PC-3 (cell line): ENCODE measurements at regions not wholly inside any gene's neighbourhood (a gene's known extent, or its start where the extent isn't known, plus 50 kb on each side); places are given as distances from the start of the nearest gene placed in this dataset.

ENCODE experiments used
- ATAC-seq: fragments of 200-7000 bp; cut with Tn5 transposase; 2 replicates; pipeline ENCODE4 v1.9.1; 2020; ENCODE audit warnings: mild to moderate bottlenecking, moderate library complexity
- BruUV-seq: library from RNA; stranded (reverse); fragments of 400-500 nt; replicated peaks from 2 replicates; lab custom pipeline; 2021; lab: Mats Ljungman, UMichigan
- CTCF ChIA-PET: fragments of 300-600 bp; sonication (Branson Sonifier 250); formaldehyde crosslinking; loops from one replicate; lab custom pipeline; 2022; ENCODE audit warnings: antibody characterized with exemption; lab: Charles Lee
- POLR2A ChIA-PET: fragments of 300-600 bp; sonication (Branson Sonifier 250); formaldehyde crosslinking; loops from one replicate; lab custom pipeline; 2022; ENCODE audit warnings: antibody characterized with exemption; ENCODE audit not compliant: unreplicated experiment; lab: Charles Lee
- DNase-seq: peaks from one replicate; pipeline ENCODE4 v3.0.0-alpha.2; 2015
- H2AFZ ChIP-seq: fragments of 300-600 bp; sonication (generic); 2 replicates; pipeline ENCODE4 v1.6.0; 2016; ENCODE audit warnings: antibody characterized with exemption, low read length
- H3F3A ChIP-seq: fragments of 300-600 bp; sonication (generic); one replicate; pipeline ENCODE4 v1.6.0; 2017; ENCODE audit warnings: antibody characterized with exemption, low read length, control low read depth, mild to moderate bottlenecking; ENCODE audit not compliant: unreplicated experiment
- H3K27ac ChIP-seq: fragments of 300-600 bp; sonication (generic); 2 replicates; pipeline ENCODE4 v1.5.1; 2016; ENCODE audit warnings: mild to moderate bottlenecking, low read length
- H3K27me3 ChIP-seq: fragments of 300-600 bp; sonication (generic); 2 replicates; pipeline ENCODE4 v1.6.1; 2016; ENCODE audit warnings: low read length, mixed read lengths
- H3K36me3 ChIP-seq: fragments of 300-600 bp; sonication (generic); 2 replicates; pipeline ENCODE4 v1.6.1; 2016; ENCODE audit warnings: low read depth, mixed run types, low read length, mixed read lengths
- H3K4me1 ChIP-seq: fragments of 300-600 bp; sonication (generic); 2 replicates; pipeline ENCODE4 v1.5.1; 2016; ENCODE audit warnings: low read length; ENCODE audit not compliant: insufficient read depth
- H3K4me2 ChIP-seq: fragments of 300-600 bp; sonication (generic); 2 replicates; pipeline ENCODE4 v1.6.0; 2016; ENCODE audit warnings: low read length
- H3K4me3 ChIP-seq: fragments of 300-600 bp; sonication (generic); 2 replicates; pipeline ENCODE4 v1.5.1; 2016; ENCODE audit warnings: mild to moderate bottlenecking, low read length, mixed read lengths
- H3K79me2 ChIP-seq: fragments of 300-600 bp; sonication (generic); 2 replicates; pipeline ENCODE4 v1.6.1; 2017; ENCODE audit warnings: low read length, mixed read lengths
- H3K9ac ChIP-seq: fragments of 300-600 bp; sonication (generic); 2 replicates; pipeline ENCODE4 v1.6.0; 2016; ENCODE audit warnings: mild to moderate bottlenecking, low read length
- H3K9me2 ChIP-seq: fragments of 300-600 bp; sonication (generic); replicated peaks from 2 replicates; pipeline ENCODE4 v1.6.1; 2016; ENCODE audit warnings: mixed run types, low read length, mixed read lengths
- H3K9me3 ChIP-seq: fragments of 300-600 bp; sonication (generic); 2 replicates; pipeline ENCODE4 v1.6.1; 2016; ENCODE audit warnings: low read length, mixed read lengths
- H4K20me1 ChIP-seq: fragments of 300-600 bp; sonication (generic); 2 replicates; pipeline ENCODE4 v1.6.1; 2016; ENCODE audit warnings: low read length, mixed read lengths
- EZH2 ChIP-seq: fragments of 300-600 bp; sonication (generic); IDR thresholded peaks from one replicate; pipeline ENCODE4 v1.6.1; 2017; ENCODE audit warnings: antibody characterized with exemption, mild to moderate bottlenecking, low read length; ENCODE audit not compliant: unreplicated experiment
- EZH2phosphoT487 ChIP-seq: fragments of 300-600 bp; sonication (generic); IDR thresholded peaks from 2 replicates; pipeline ENCODE4 v1.6.1; 2018; ENCODE audit warnings: mild to moderate bottlenecking, antibody characterized with exemption, low read length, borderline replicate concordance
- intact Hi-C: fragments of 100-400 bp; cut with micrococcal nuclease; formaldehyde crosslinking; loops from 2 replicates; pipeline ENCODE4 v1.9.0; 2023
- TF ChIP-seq, protein P1 (sequence below): fragments of 300-600 bp; sonication (generic); conservative IDR thresholded peaks from 2 replicates; pipeline ENCODE4 v1.5.1; 2017; ENCODE audit warnings: antibody characterized with exemption, low read depth, mild to moderate bottlenecking, low read length

DNA sequence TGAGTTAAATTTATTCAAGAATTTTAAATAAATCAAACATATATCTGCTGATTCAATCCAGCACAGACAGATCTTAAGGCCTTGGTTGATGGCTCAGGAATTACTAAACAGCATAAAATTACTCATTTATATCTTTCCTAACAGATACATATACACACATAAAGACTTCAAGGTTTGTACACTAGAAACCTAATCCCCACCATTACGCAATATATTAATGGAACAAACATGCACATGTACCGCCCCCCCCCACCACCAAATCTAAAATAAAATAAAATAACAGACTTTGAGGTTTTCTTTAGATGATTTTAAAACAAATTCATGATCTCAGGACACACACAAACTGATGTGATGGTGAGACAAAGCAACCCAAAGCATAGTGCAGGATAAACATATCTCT lies 333.9 kb upstream of the DDX53 start:
- no peaks in the 10 kb centered on the region for H3K9me2 ChIP-seq
- peaks cover 14% of the 10 kb centered on the region for H3K4me1 ChIP-seq
- no peak overlapping the region for H3K9ac ChIP-seq
- H3F3A ChIP-seq: no peaks in the 10 kb centered on the region
- H3K27ac ChIP-seq: no peak overlapping the region
- ChIA-PET CTCF (no interaction called here), POLR2A (no interaction called here)
- no peaks in the 10 kb centered on the region for H3K36me3 ChIP-seq
- H3K9me3 ChIP-seq: no peaks in the 10 kb centered on the region
- H4K20me1 ChIP-seq: no peaks in the 10 kb centered on the region
- no peak overlapping the region for H3K4me2 ChIP-seq
- H2AFZ ChIP-seq: no peak overlapping the region
- no peak for DNase-seq
- TF ChIP-seq, protein P1, sequence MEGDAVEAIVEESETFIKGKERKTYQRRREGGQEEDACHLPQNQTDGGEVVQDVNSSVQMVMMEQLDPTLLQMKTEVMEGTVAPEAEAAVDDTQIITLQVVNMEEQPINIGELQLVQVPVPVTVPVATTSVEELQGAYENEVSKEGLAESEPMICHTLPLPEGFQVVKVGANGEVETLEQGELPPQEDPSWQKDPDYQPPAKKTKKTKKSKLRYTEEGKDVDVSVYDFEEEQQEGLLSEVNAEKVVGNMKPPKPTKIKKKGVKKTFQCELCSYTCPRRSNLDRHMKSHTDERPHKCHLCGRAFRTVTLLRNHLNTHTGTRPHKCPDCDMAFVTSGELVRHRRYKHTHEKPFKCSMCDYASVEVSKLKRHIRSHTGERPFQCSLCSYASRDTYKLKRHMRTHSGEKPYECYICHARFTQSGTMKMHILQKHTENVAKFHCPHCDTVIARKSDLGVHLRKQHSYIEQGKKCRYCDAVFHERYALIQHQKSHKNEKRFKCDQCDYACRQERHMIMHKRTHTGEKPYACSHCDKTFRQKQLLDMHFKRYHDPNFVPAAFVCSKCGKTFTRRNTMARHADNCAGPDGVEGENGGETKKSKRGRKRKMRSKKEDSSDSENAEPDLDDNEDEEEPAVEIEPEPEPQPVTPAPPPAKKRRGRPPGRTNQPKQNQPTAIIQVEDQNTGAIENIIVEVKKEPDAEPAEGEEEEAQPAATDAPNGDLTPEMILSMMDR: no peak
- TF ChIP-seq EZH2phosphoT487 (no peak), EZH2 (no peak)
- H3K27me3 ChIP-seq: no peaks in the 10 kb centered on the region
- BruUV-seq: no TSS peak
- no peak overlapping the region for H3K4me3 ChIP-seq
- no peak for ATAC-seq
- no peaks in the 10 kb centered on the region for H3K79me2 ChIP-seq
- intact Hi-C loops: no loop called here

DNA sequence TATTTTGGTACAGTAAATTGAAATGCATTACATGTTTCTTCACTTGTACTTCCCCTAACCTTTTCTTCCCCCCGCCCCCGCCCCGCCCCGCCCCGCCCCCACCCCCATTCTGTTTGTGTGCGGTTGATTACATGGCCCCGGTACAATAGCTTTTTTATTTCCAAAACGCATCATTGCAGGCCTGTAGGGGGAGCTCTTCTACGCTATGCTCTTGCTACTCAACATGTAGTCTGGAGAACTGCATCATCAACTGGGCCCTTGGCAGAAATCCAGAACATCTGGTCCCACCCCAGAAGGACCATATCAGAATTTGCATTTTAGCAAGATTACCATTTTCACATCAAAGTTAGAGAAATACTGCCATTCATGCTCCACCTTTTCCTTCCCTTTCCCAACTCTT lies 333.3 kb upstream of the DDX53 start:
- ChIA-PET CTCF (no interaction called here), POLR2A (no interaction called here)
- H3K9me2 ChIP-seq: no peaks in the 10 kb centered on the region
- H3K9ac ChIP-seq: no peak overlapping the region
- H3K79me2 ChIP-seq: no peaks in the 10 kb centered on the region
- H2AFZ ChIP-seq: no peak overlapping the region
- H3K4me2 ChIP-seq: no peak overlapping the region
- no peaks in the 10 kb centered on the region for H3K9me3 ChIP-seq
- H3K27ac ChIP-seq: no peak overlapping the region
- no peaks in the 10 kb centered on the region for H4K20me1 ChIP-seq
- H3F3A ChIP-seq: no peaks in the 10 kb centered on the region
- TF ChIP-seq EZH2: no peak
- TF ChIP-seq, protein P1: peak; percentile 39; the same call in 1 of the 2 replicates
- no peak overlapping the region for H3K4me3 ChIP-seq
- BruUV-seq: no TSS peak
- no peaks in the 10 kb centered on the region for H3K27me3 ChIP-seq
- intact Hi-C loops: no loop called here
- DNase-seq: peak; percentile 25
- no peak for ATAC-seq
- H3K36me3 ChIP-seq: no peaks in the 10 kb centered on the region
- peaks cover 14% of the 10 kb centered on the region for H3K4me1 ChIP-seq

DNA sequence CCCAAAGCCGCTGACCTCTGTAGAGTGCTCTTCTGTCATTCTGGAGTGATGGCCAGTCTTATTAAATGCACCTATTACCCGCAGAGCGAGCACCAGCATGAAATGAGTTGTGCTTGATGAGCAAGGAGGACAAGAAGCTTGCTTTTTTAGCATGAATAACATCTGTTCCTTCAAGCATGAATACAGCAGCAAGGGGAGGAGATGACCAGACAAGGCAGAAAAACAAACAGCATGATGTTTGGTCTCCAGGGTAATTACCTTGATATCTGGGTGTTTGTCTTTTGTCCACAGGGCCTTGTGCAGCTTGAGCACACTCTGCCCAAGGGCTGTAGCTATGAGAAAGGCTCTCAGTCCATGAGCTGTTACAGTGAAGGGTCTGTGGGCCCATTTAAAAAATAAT lies 324.8 kb upstream of the DDX53 start:
- CTCF ChIA-PET: no interaction called here
- BruUV-seq: no TSS peak

More for the DNA sequence above, 324.8 kb upstream of the DDX53 start:
- Histone ChIP-seq H4K20me1 (no peaks in the 10 kb centered on the region), H2AFZ (no peak overlapping the region), H3K9me2 (no peaks in the 10 kb centered on the region), H3K4me1 (no peaks in the 10 kb centered on the region), H3K27ac (no peak overlapping the region), H3K36me3 (no peaks in the 10 kb centered on the region), H3F3A (no peaks in the 10 kb centered on the region), H3K79me2 (no peaks in the 10 kb centered on the region), H3K9ac (no peak overlapping the region), H3K27me3 (no peaks in the 10 kb centered on the region), H3K4me3 (no peak overlapping the region), H3K9me3 (no peaks in the 10 kb centered on the region), H3K4me2 (no peak overlapping the region)
- POLR2A ChIA-PET: no interaction called here
- no peak for ATAC-seq
- intact Hi-C loops: no loop called here
- DNase-seq: no peak
- no peak for TF ChIP-seq EZH2phosphoT487
- TF ChIP-seq, protein P1: no peak
- TF ChIP-seq EZH2: no peak
